22Rv1 (cell line): ENCODE measurements at regions not wholly inside any gene's neighbourhood (a gene's known extent, or its start where the extent isn't known, plus 50 kb on each side); places are given as distances from the start of the nearest gene placed in this dataset.

ENCODE experiments used
- ZFX ChIP-seq: fragments of 450-650 bp; IDR thresholded peaks from 2 replicates; pipeline ENCODE4 v1.6.1; 2017; ENCODE audit warnings: antibody characterized with exemption, borderline replicate concordance
- TF ChIP-seq, protein P1 (sequence below): fragments of 450-650 bp; IDR thresholded peaks from 2 replicates; pipeline ENCODE4 v1.5.1; 2017; ENCODE audit warnings: mild to moderate bottlenecking

DNA sequence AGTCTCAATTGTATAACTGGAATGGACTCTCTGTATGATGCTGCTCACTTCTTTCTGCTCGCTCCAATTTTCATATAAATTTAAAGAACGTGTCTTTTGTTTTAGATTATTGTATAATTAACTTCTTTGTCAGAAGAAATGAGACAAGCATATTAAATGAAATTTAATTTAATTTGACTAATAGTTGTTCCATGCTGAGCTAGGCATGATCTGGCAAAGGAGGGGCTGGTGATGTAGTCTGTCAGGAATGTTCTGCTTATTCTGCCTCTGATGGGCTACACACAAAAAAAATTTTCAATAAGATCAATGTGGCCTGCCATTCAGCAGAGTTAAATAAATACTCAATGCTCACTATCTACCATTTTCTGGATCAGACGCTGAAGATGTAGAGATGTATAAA, 208.4 kb upstream of the CD96 start:
- TF ChIP-seq, protein P1, sequence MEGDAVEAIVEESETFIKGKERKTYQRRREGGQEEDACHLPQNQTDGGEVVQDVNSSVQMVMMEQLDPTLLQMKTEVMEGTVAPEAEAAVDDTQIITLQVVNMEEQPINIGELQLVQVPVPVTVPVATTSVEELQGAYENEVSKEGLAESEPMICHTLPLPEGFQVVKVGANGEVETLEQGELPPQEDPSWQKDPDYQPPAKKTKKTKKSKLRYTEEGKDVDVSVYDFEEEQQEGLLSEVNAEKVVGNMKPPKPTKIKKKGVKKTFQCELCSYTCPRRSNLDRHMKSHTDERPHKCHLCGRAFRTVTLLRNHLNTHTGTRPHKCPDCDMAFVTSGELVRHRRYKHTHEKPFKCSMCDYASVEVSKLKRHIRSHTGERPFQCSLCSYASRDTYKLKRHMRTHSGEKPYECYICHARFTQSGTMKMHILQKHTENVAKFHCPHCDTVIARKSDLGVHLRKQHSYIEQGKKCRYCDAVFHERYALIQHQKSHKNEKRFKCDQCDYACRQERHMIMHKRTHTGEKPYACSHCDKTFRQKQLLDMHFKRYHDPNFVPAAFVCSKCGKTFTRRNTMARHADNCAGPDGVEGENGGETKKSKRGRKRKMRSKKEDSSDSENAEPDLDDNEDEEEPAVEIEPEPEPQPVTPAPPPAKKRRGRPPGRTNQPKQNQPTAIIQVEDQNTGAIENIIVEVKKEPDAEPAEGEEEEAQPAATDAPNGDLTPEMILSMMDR, result no peak
- TF ChIP-seq ZFX, result no peak
